HepG2 (cell line): ENCODE measurements at regions not wholly inside any gene's neighbourhood (a gene's known extent, or its start where the extent isn't known, plus 50 kb on each side); places are given as distances from the start of the nearest gene placed in this dataset.
A peak's percentile ranks its signal among the peaks of the same experiment; 100 is the strongest.

ENCODE experiments used
- CAMTA2 ChIP-seq: sonication (generic); formaldehyde crosslinking; IDR thresholded peaks from 2 replicates; pipeline ENCODE4 v1.4.0; 2020; ENCODE audit warnings: mild to moderate bottlenecking, missing genetic modification reagents, borderline replicate concordance
- IKZF5 ChIP-seq: IDR thresholded peaks from 2 replicates; pipeline ENCODE4 v1.6.1; 2018; ENCODE audit warnings: missing genetic modification reagents, mild to moderate bottlenecking, missing compliant biosample characterization
- NR3C1 ChIP-seq: sonication (generic); formaldehyde crosslinking; IDR thresholded peaks from 2 replicates; pipeline ENCODE4 v1.4.0; 2020; ENCODE audit warnings: missing genetic modification reagents
- PHF21A ChIP-seq: sonication (generic); formaldehyde crosslinking; IDR thresholded peaks from 2 replicates; pipeline ENCODE4 v1.5.0; 2020; ENCODE audit warnings: mild to moderate bottlenecking, missing genetic modification reagents
- SP5 ChIP-seq: IDR thresholded peaks from 2 replicates; pipeline ENCODE4 v1.6.1; 2016; ENCODE audit warnings: low read depth, borderline replicate concordance
- SUZ12 ChIP-seq: fragments of 150-350 bp; IDR thresholded peaks from 2 replicates; pipeline ENCODE4 v1.6.1; 2014; ENCODE audit warnings: low read depth, low read length
- TFAP4 ChIP-seq: sonication (generic); IDR thresholded peaks from 2 replicates; pipeline ENCODE4 v1.6.1; 2016; ENCODE audit warnings: low read depth, borderline replicate concordance
- ZBTB2 ChIP-seq: sonication (generic); formaldehyde crosslinking; IDR thresholded peaks from 2 replicates; pipeline ENCODE4 v1.8.0; 2022; ENCODE audit warnings: low read depth, missing genetic modification reagents
- ZFP91 ChIP-seq: sonication (generic); formaldehyde crosslinking; IDR thresholded peaks from 2 replicates; pipeline ENCODE4 v1.9.0; 2022; ENCODE audit warnings: missing genetic modification reagents, mild to moderate bottlenecking, borderline replicate concordance
- ZNF142 ChIP-seq: sonication (generic); formaldehyde crosslinking; IDR thresholded peaks from 2 replicates; pipeline ENCODE4 v1.4.0; 2020; ENCODE audit warnings: missing genetic modification reagents
- ZNF44 ChIP-seq: sonication (generic); formaldehyde crosslinking; IDR thresholded peaks from 2 replicates; pipeline ENCODE4 v1.5.1; 2020; ENCODE audit warnings: mild to moderate bottlenecking, missing genetic modification reagents
- ZNF609 ChIP-seq: sonication (generic); formaldehyde crosslinking; IDR thresholded peaks from 2 replicates; pipeline ENCODE4 v1.4.0; 2020; ENCODE audit warnings: mild to moderate bottlenecking, missing genetic modification reagents, borderline replicate concordance

- no peak for TF ChIP-seq IKZF5 (CRISPR knock-in tag)
- no peak for TF ChIP-seq ZNF609 (CRISPR knock-in tag)
- 0 out of 2 replicates have a peak, but pooled peaks have one; percentile 48 for TF ChIP-seq ZNF44 (CRISPR knock-in tag)
- TF ChIP-seq TFAP4: no peak
- TF ChIP-seq ZFP91 (CRISPR knock-in tag): peak; percentile 69
- TF ChIP-seq SUZ12: no peak
- TF ChIP-seq ZBTB2: no peak
- peak; percentile 80; the same call in 1 of the 2 replicates for TF ChIP-seq SP5 (CRISPR knock-in tag)
- TF ChIP-seq ZNF142: no peak
- peak; percentile 58 for TF ChIP-seq PHF21A (CRISPR knock-in tag)
- TF ChIP-seq CAMTA2 (CRISPR knock-in tag): no peak
- no peak for TF ChIP-seq NR3C1 (CRISPR knock-in tag)
Measured at GRCh38 chr19:56966697-56967299, 126.3 kb upstream of the PEG3 start (continued).
